T follicular helper cell (primary cell): ENCODE measurements at regions not wholly inside any gene's neighbourhood (a gene's known extent, or its start where the extent isn't known, plus 50 kb on each side); places are given as distances from the start of the nearest gene placed in this dataset.

Experiments
- DNase-seq: peaks from one replicate; pipeline ENCODE4 v3.0.0-alpha.2; 2020; ENCODE audit warnings: low read depth

DNA sequence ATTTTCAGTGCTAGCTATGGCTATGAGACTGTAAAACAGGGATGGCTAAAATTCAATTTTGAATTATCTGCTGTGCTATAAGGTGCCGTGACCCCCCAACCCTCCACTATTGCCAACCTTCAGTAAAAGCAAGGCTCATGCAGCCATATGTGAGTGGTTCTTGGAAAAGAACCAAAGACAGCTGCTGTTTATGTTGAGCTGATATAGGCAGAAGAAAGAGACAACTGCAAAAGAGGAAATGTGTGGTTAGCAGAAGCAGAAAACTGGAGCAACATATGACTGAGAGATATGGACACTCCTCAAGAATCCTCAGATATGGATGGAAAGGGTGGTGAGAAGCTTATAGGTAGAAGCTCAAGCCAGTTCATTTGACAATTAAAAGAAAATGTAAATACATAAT lies 200.3 kb downstream of the TLE1 start:
- no peak for DNase-seq

DNA sequence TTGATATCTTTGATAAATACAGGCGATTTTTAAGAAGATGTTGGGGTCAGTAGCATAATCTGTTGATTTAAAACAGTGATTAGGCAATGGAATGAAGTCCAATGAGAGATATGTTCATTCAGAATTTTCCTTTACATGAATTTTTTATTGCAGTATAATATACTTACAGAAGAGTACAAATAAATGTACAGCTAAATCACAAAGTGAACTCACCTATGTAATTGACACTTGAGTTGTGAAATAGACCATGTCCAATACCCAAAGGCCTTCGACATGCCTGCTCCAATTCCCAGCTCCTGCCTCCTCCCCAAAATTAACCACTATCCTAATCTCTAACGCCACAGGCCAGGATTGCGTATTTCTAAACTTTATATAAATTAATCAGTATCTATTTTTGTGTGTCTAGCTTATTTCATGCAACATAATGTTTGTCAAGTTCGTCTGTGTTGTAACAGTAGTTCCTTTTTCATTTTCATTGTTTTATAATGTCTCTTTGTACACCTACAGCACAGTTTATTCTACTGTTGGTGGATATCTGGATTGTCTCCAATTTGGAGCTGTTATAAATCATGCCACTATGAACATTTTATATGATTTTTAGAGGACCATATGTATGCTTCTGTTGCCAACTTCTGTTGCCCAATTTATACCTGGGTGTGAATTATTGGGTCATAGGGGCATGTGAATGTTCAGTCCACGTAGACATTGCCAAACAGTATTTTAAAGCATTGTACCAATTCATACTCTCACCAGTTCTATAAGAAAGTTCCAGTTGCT lies 208.3 kb downstream of the TLE1 start:
- DNase-seq = no peak

DNA sequence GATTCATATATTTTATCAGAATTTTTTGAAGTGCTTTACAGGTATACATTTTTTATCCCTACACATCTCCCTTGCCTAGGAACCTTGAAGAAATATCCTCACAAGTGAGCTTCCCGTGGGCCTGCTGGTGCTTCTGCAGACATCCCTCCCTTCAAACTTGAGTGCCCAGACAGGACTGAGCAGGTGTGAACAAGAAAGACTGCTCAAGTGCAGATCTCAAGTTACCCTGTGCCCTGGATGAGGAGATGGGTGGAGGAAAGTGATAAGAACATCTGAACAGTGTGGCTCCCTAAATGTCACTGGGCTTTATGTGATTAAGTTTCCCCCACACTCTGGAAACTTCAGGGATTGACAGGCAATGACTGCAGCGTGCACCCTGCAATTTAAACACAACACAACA lies 209.8 kb downstream of the TLE1 start:
- DNase-seq = no peak

DNA sequence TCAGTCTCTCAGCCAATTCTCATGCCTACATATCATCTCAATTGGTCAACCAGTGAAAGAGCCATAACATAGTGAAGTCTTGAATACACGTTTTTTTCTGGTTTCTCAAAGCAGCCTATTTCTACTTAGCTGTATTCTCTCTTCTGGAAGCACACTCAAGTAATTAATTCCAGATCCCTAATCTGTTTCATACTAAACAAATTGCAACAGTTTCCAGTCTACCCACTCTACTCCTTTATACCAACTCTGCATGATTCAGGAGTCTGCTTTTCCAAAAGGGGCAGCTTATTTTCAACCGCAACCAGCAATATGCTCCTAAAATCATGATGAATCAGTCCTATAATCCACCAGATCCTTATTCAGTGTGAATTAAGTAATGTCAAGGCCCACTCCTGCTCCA lies 211.7 kb downstream of the TLE1 start:
- no peak for DNase-seq

DNA sequence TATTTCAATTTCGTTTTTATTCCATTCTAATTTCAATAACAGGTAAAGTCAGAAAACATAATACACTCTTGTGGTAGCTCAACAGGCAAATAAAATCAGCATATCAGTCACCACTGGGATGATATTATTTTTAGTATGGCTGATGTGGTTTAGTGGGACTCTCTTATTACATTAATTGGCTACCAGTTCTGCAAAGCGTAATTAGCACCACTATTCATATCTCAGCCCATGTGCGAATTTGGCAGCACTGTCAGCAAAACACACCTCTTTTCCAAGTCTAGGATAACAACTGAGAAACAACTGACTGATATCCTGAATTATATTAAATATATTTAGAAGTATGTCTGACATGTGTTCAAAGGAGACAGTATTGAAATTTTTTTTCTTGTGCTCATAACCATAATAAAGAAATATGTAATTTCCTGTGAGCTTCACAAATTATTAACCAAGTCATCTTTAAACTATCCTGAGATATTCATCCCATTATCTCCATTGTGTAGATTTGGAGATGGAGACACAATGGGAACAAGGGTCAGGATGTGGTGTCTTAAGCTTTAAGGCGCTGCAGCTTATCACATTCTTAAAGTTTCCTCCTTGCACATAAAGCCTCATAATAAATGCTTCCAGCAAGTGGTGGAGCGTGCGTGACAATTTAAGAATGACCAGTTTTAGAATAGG lies 212.4 kb downstream of the TLE1 start:
- no peak for DNase-seq

DNA sequence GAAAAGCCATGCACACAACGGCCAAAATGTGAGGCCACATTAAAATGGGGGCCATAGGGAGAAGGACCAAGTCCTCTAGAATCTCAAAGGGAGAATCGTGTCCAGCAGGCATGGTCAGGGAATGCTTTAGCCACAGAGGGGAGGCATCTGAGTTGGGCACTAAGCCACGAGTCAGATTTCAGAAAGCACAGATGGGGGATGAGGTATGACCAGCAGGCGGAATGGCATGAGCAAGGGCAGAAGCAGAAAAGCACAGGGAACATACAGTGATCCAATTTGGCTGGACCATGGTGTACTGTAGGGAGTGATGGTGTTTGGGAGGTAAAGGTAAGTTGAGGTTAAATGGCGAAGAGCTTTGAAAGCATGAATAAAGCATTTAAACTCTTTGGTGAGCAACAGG lies 214.6 kb downstream of the TLE1 start:
- no peak for DNase-seq

DNA sequence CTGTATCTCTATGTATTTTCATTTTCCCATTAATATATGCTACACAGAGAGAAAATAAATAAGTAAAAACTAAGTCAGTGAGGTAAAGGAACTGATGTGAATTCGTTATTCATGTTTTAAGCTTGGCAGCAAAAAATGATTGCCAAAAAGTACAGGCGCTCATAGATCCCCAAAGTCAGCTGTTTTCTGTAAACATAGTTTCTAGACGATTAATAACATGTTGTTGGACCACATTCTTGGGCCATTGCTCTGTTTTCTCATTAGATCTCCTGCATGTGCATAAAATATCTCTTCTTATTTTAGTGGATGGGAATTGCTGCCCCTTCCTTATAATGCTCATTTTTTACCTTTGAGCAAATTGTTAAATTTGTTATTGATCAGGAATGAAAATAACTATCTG lies 215.2 kb downstream of the TLE1 start:
- DNase-seq = no peak

DNA sequence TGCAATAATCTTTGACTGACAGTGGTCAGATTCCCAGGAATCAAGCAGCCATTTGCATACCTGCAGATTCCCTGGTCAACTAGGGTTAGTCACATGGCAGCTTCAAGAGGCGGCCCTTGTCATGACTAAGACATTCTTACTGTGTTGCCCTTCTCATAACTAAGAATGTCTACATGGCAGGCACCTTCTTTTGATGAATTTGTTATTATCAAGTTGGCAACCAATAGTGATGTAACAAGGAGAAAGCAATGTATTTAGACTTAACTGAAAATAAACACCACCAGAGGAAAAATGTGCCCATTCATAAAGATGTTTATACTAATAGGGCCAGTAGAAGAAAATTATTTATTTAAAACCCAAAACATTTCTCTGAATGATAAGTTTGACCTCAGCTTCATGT lies 215.6 kb downstream of the TLE1 start:
- DNase-seq = no peak

DNA sequence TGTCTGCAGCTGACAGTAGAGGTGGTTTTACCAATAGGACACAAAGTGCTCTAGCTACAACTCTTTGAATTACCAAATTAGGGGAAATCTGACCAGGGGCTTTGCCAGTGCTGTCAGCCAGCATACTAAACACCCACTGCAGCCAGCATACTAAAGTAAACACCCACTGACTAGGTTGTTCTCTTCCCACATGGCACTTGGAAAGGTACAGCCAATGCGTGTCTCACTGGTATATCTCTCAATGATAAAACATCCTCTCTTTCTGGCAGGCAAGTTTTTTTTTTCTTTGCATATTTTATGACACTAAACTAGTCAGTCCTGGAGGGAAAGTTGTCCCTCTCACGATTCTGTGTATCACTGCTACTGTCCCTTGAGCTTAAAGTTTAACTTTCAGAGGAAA lies 216.1 kb downstream of the TLE1 start:
- DNase-seq = no peak

DNA sequence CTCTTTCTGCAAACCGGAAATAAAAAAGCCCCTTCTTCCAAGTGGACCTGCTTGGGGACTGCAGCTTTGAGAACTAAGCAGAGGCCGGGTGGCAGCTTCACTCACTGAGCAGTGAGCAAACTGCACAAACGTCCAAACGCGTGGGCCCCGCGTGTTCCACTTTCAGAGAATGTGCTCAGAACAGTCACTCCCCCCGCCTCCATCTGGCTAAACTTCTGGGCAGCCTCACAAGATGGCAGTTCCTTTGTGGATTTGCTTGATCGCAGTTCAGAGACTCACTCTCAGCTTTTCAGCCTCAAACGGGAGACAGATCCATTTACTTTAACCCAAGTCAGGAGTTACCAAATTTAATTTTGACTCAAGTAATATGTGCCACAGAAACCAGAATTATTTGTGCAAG lies 216.6 kb downstream of the TLE1 start:
- no peak for DNase-seq

DNA sequence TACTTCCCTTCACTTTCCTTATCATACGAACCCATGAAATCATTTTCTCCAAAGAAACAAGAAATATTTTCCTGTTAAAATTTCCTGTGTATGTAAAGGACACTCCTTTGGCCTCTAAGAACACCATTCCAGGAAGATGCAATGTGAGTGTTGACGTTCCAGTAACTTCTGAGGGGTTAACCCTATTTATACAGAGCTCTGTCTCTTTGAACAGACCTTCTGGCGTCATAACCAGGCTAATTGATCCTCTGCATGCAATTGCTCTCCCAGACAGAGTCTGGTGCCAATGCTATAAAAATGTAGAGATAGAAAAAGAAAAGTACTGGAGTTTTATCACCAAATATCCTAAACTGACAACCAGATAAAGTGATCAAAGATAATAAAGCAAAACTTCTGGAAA lies 218.5 kb downstream of the TLE1 start:
- DNase-seq = no peak

DNA sequence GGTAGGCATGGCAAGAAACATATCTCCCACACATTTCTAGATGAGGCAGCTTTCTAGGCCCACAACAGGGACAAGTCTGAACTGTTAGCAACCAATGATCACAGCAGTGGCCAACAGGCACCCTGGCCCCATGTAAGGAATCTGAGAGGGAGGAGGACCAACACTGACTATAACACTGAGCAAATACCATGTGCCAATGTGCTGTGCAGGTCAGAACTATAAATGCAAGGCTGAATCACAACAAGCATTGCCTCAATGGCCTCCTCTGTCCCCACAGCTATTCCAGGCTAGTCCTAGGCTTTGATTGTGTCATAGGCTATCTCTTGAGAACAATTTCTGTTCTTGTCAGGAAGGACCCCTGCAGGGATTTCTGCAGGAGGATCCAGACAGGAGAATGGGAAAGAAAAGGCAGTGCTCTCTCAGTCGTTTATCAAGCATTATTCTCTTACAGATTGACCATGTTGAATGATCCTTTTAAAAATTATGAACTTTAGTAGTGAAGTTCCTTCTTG lies 221.2 kb downstream of the TLE1 start:
- DNase-seq = no peak

DNA sequence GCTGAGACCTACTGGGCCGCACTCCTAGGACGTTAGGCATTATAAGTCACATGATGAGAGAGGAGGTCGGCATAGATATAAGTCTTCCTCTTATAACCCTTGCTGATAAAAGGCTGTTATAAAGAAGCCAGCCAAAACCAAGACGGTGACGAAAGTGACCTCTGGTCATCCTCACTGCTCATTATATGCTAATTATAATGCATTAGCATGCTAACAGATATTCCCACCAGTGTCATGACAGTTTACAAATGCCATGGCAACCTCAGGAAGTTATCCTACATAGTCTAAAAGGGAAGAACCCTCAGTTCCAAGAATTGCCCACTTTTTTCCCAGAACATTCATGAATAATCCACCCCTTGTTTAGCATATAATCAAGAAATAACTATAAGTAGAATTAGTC lies 222.4 kb downstream of the TLE1 start:
- DNase-seq = no peak

DNA sequence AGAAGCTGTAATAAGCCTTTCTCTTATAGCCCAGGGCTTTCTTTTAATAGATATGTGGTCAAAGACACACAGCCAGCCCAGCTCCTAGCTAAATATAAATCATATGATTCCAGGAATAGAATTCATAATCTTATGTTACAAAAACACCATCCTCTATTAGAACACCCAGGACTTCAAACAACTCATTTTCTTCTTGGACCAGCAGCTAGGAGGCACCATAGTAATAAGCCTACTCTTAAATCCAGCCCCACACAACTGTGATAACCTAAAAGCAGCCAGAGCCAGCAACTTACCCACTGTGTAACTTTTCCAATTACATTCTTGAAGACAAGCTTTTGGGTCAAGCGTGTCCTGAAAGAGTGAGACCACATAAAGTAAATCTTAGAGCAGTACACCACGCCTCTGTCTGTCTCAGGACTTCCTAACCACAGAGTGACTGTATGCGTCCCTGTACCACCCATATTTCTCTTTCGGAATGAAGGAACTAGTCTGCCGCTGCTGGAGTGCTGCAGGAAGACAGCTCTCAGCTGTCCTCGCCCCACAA lies 223.8 kb downstream of the TLE1 start:
- DNase-seq = no peak

DNA sequence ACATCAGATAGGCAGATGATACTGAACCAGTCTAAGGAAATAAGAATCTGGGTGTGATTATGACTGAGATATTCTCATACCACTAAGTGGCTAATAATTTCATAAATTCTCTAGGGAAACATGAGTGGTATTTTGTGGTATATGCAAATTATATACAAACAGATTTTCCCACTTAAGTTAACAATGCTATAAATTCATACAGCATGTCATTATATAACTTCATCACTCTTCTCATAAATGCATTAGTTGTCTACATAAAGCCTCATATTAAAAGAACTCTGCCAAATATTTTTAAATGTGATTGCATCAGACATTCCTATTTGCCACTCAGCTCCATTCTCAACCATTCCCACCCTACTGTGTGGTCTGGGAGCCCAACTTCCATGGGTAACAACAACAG lies 226.5 kb downstream of the TLE1 start:
- no peak for DNase-seq

DNA sequence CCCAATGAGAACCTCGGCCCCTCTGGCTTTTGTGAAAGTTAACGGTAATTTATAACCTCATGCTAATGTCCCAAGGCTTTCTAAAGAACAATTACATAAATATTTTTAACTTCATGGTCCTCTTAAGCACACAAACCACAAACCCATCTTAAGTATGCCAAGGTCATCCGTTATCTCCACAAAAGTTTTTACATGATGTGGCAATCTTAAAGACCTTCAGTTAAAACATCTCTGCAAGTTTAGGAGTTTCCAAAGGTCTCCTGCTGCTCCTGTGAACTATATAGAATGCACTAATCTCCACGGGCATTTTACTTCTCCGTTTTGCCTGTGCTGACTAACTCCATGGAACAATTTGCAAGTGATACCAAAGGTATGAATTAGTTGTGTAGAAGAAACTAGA lies 228.2 kb downstream of the TLE1 start:
- no peak for DNase-seq

DNA sequence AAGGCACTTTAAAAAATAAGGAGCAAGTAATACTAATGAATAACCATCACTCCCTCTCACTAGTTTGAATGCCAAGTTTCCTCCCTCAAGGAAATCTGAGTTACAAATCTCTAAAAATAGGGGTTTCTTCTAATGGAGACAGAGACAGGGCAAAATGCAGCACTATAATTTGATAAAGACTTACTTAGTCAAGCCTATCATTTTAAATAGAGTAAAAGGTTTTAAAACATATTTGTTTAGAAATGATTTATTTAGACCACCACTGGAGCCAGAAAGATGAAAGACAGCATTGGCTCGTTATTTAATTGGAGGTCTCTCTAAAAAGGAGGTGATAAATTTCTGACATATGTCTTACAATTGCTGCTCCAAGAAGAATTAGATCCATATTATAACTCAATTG lies 228.7 kb downstream of the TLE1 start:
- DNase-seq = no peak

DNA sequence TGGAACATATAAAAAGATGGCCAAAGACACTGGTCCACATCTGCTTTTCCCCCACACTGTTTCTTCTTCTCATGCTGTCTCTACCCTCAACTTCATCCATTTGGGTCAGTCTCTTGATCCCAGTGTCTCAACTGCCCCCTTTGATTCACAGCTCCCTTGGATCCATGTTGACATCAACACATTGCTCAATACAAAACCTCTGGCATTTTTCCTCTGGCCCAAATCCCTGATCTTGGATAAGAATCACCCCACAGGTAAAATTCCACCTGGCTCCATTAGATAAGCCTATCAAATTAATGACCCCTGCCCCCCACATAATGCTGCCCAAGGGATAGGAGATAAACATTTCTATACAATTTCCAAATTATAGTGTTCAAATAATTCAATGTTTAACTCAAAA lies 229.8 kb downstream of the TLE1 start:
- DNase-seq = no peak

DNA sequence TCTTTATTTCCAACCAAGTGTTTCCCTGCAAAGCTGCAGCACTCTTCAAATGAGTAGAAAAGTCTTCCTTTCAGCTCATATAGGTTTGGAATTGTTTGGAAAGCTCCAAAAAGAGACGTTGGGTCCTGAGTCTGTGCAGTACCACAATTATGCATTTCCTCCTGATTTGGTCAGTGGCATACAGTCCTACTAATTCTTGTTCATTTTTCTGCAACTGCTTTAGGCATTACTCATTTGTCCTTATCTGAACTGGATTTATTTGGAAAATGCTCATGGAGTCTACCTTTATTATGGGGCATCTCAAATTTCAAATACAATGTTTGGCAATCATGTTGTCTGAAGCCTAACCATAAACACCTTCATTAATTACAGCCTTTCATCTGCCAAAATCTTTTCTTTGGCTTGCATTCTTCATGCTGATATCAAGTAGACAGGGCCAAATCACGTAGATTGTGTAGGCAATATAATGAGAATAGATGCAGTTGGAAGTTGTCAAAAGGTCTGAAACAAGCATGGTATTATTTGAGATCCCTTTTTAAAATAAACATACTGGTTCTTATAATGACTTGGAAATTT lies 232.8 kb downstream of the TLE1 start:
- no peak for DNase-seq

DNA sequence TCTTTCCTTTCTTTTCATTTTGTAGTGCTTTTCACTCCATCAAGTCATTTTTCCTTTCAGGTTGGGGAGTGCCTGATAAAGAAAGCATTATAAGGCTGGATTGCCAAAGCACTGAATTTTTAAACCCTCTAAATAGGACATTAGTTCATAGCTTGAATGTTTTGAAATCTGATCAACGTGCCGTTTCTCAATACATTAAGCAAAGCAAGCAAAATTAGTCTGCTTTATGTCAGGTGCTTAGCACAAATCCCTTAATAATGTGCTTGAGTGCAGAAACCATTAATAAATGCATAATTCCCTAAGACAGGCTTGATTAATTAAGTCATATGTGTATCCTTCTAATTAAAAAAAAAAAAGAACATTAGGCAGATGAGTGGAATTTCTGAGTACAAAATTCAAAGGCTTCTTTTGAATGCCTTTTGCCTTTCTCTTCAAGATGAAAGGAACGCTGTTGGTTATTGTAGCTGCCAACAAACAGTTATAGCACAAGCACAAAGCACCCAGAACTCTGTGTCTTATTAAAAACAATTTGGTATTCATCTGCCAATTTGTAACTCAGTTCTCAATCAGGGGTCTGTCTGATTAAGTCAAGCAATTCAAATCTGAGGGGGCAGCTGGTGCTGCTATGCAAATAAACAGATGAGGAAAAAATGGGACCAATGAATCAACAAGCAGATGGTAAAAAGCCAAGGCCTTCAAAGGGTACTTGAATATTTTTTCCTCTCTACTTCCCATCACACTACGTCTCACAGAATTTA lies 233.7 kb downstream of the TLE1 start:
- DNase-seq = no peak

DNA sequence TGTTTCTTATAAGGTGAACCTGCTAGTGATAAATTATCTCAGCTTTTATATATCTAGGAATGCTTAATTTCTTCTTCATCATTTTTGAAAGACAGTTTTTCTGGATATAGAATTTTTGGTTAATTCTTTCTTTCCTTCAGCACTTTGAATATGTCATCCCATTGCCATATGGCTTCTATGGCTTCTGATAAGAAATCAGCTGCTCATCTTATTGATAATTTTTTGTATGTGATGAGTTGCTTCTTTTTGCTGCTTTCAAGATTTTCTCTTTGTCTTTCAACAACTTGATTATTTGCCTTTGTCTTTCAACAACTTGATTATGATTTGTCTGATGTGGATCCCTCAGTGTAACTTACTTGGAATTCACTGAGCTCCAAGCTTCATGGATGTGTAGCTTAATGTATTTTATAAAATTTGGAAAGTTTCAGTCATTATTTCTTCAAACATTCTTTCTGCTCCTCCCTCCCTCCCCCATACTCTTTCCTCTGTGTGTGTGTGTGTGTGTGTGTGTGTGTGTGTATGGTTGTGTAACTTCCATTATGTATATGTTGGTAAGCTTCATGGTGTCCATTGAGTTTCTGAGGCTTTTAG lies 243.9 kb downstream of the TLE1 start:
- DNase-seq = no peak

DNA sequence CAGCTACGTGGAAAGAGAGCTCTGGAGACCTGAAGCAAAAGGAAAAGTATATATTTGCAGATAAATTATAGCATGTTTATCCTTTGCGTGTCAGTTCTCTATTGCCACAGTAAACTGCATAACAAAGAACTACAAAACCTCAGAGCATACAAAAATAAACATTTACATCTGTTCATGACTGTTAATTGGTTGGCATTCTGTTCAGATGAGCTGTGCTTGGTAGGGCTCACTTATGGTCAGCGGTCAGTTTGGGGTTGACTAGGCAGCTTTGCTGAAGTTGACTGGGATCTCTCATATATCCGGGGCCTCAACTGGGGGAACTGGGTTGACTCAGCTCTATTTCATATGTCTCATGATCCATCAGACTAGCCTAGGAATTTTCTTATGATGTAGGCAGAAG lies 257.7 kb downstream of the TLE1 start:
- no peak for DNase-seq
